GM23338 (cell line): ENCODE measurements at regions not wholly inside any gene's neighbourhood (a gene's known extent, or its start where the extent isn't known, plus 50 kb on each side); places are given as distances from the start of the nearest gene placed in this dataset.

Experiments
- ATAC-seq: fragments of 200-7000 bp; cut with Tn5 transposase; 3 replicates; pipeline ENCODE4 v1.9.1; 2020
- DNase-seq: peaks from one replicate; pipeline ENCODE4 v3.0.0-alpha.2; 2015; ENCODE audit warnings: low spot score
- H2AFZ ChIP-seq: fragments of 200-600 bp; sonication (generic); 2 replicates; pipeline ENCODE4 v1.8.0; 2016; ENCODE audit warnings: antibody characterized with exemption, mild to moderate bottlenecking, moderate library complexity
- H3F3A ChIP-seq: fragments of 200-600 bp; sonication (generic); replicated peaks from 2 replicates; pipeline ENCODE4 v1.8.0; 2017; ENCODE audit warnings: antibody characterized with exemption, mixed run types, low read depth
- H3K27ac ChIP-seq: fragments of 200-600 bp; sonication (generic); 2 replicates; pipeline ENCODE4 v1.6.1; 2016; ENCODE audit warnings: low read depth
- H3K27me3 ChIP-seq: fragments of 200-600 bp; sonication (generic); 2 replicates; pipeline ENCODE4 v1.8.0; 2016; ENCODE audit warnings: mild to moderate bottlenecking, mixed run types, moderate library complexity; ENCODE audit not compliant: insufficient read depth
- H3K36me3 ChIP-seq: fragments of 200-600 bp; sonication (generic); 2 replicates; pipeline ENCODE4 v1.8.0; 2016; ENCODE audit warnings: mild to moderate bottlenecking; ENCODE audit not compliant: insufficient read depth
- H3K4me1 ChIP-seq: fragments of 200-600 bp; sonication (generic); 2 replicates; pipeline ENCODE4 v1.8.0; 2016; ENCODE audit warnings: mild to moderate bottlenecking, moderate library complexity; ENCODE audit not compliant: insufficient read depth
- H3K4me2 ChIP-seq: fragments of 200-600 bp; sonication (generic); 2 replicates; pipeline ENCODE4 v1.7.1; 2017; ENCODE audit warnings: mixed run types
- H3K4me3 ChIP-seq: fragments of 200-600 bp; sonication (generic); 2 replicates; pipeline ENCODE4 v1.6.1; 2016; ENCODE audit warnings: mixed run types
- H3K79me2 ChIP-seq: fragments of 200-600 bp; sonication (generic); replicated peaks from 2 replicates; pipeline ENCODE4 v1.8.0; 2017; ENCODE audit warnings: mild to moderate bottlenecking; ENCODE audit not compliant: insufficient read depth
- H3K9me2 ChIP-seq: fragments of 200-600 bp; sonication (generic); 2 replicates; pipeline ENCODE4 v1.8.0; 2017; ENCODE audit not compliant: insufficient read depth
- H4K20me1 ChIP-seq: fragments of 200-600 bp; sonication (generic); replicated peaks from 2 replicates; pipeline ENCODE4 v1.8.0; 2017; ENCODE audit warnings: mild to moderate bottlenecking; ENCODE audit not compliant: insufficient read depth
- H3K27ac Mint-ChIP-seq: 2 replicates; pipeline ENCODE4 v1.8.0; 2020; ENCODE audit warnings: inconsistent platforms, mild to moderate bottlenecking, moderate library complexity, mixed read lengths
- H3K27me3 Mint-ChIP-seq: 3 replicates; pipeline ENCODE4 v1.8.0; 2022; ENCODE audit warnings: low read depth, mild to moderate bottlenecking, moderate library complexity, mixed read lengths, inconsistent platforms; ENCODE audit not compliant: insufficient read depth, poor library complexity
- H3K36me3 Mint-ChIP-seq: 3 replicates; pipeline ENCODE4 v1.8.0; 2021; ENCODE audit warnings: low read depth, mild to moderate bottlenecking, inconsistent platforms, moderate library complexity, mixed read lengths
- H3K4me1 Mint-ChIP-seq: 3 replicates; pipeline ENCODE4 v1.8.0; 2020; ENCODE audit warnings: mild to moderate bottlenecking, inconsistent platforms, mixed read lengths
- H3K4me3 Mint-ChIP-seq: 3 replicates; pipeline ENCODE4 v1.8.0; 2021; ENCODE audit warnings: moderate library complexity, mild to moderate bottlenecking, inconsistent platforms, mixed read lengths
- H3K9me3 Mint-ChIP-seq: 3 replicates; pipeline ENCODE4 v1.8.0; 2020; ENCODE audit warnings: moderate library complexity, mild to moderate bottlenecking, inconsistent platforms, mixed read lengths
- CREB1 ChIP-seq: fragments of 250-450 bp; sonication (Bioruptor Pico); IDR thresholded peaks from 2 replicates; pipeline ENCODE4 v1.5.0; 2020; ENCODE audit warnings: low read depth, mild to moderate bottlenecking, moderate library complexity
- ETS1 ChIP-seq: IDR thresholded peaks from 2 replicates; pipeline ENCODE4 v1.6.1; 2016; ENCODE audit warnings: antibody characterized with exemption
- JUNB ChIP-seq: IDR thresholded peaks from one replicate; pipeline ENCODE4 v1.6.1; 2016; ENCODE audit warnings: antibody characterized with exemption; ENCODE audit not compliant: unreplicated experiment
- NANOG ChIP-seq: IDR thresholded peaks from 2 replicates; pipeline ENCODE4 v1.6.1; 2016; ENCODE audit warnings: antibody characterized with exemption, borderline replicate concordance
- POLR2AphosphoS5 ChIP-seq: IDR thresholded peaks from 2 replicates; pipeline ENCODE4 v1.6.1; 2016; ENCODE audit warnings: antibody characterized with exemption, low read depth
- REST ChIP-seq: IDR thresholded peaks from one replicate; pipeline ENCODE4 v1.6.1; 2018; ENCODE audit warnings: antibody characterized with exemption; ENCODE audit not compliant: unreplicated experiment
- STAT1 ChIP-seq: IDR thresholded peaks from one replicate; pipeline ENCODE4 v1.6.1; 2016; ENCODE audit warnings: antibody characterized with exemption; ENCODE audit not compliant: unreplicated experiment
- ZNF114 ChIP-seq: fragments of 250-450 bp; sonication (Bioruptor Pico); IDR thresholded peaks from 2 replicates; pipeline ENCODE4 v1.5.0; 2020; ENCODE audit warnings: mild to moderate bottlenecking, moderate library complexity
- ZNF331 ChIP-seq: fragments of 250-450 bp; sonication (Bioruptor Pico); IDR thresholded peaks from 2 replicates; pipeline ENCODE4 v1.5.0; 2020; ENCODE audit warnings: low read depth, mild to moderate bottlenecking, moderate library complexity
- ZNF462 ChIP-seq: fragments of 250-450 bp; sonication (Bioruptor Pico); IDR thresholded peaks from 2 replicates; pipeline ENCODE4 v1.5.0; 2020; ENCODE audit warnings: mild to moderate bottlenecking, moderate library complexity

GRCh38 chrX:7269991-7270390 is 122.0 kb upstream of the PUDP start (continued):
- TF ChIP-seq CREB1 (CRISPR knock-in tag) (no peak), ZNF462 (CRISPR knock-in tag) (no peak), ETS1 (no peak), STAT1 (no peak)

GRCh38 chrX:7269589-7269988 is 121.6 kb upstream of the PUDP start:
- Histone ChIP-seq H3K36me3 (no peaks in the 10 kb centered on the region), H3F3A (no peaks in the 10 kb centered on the region), H3K4me3 (no peak overlapping the region), H3K9me2 (no peaks in the 10 kb centered on the region), H3K4me2 (no peak overlapping the region), H2AFZ (no peak overlapping the region), H3K4me1 (no peaks in the 10 kb centered on the region), H3K27me3 (no peaks in the 10 kb centered on the region), H3K79me2 (no peaks in the 10 kb centered on the region), H3K27ac (no peak overlapping the region), H4K20me1 (no peaks in the 10 kb centered on the region)
- Mint-ChIP-seq H3K4me1 (no peaks in the 10 kb centered on the region), H3K36me3 (no peaks in the 10 kb centered on the region), H3K27me3 (no peaks in the 10 kb centered on the region), H3K27ac (no peak overlapping the region), H3K4me3 (no peak overlapping the region), H3K9me3 (no peaks in the 10 kb centered on the region; the same call in 2 of the 3 replicates)
- no peak for DNase-seq
- ATAC-seq = no peak
- no peak for TF ChIP-seq ZNF331
- TF ChIP-seq POLR2AphosphoS5 = no peak
- TF ChIP-seq JUNB = no peak
- TF ChIP-seq REST = no peak
- no peak for TF ChIP-seq CREB1 (CRISPR knock-in tag)
- TF ChIP-seq NANOG = no peak
- no peak for TF ChIP-seq ETS1
- TF ChIP-seq ZNF114 = no peak
